IMR-90 (cell line): ENCODE measurements at regions not wholly inside any gene's neighbourhood (a gene's known extent, or its start where the extent isn't known, plus 50 kb on each side); places are given as distances from the start of the nearest gene placed in this dataset.

ENCODE experiments used
- ATAC-seq: fragments of 200-7000 bp; cut with Tn5 transposase; 2 replicates; pipeline ENCODE4 v1.9.1; 2020; ENCODE audit warnings: low read depth, mild to moderate bottlenecking, moderate library complexity
- BruUV-seq: library from RNA; stranded (reverse); fragments of 400-500 nt; replicated peaks from 2 replicates; lab custom pipeline; 2021; lab: Mats Ljungman, UMichigan
- CTCF ChIA-PET: fragments of 300-600 bp; formaldehyde crosslinking; extraction: SDS; loops from one replicate; lab custom pipeline; 2021; ENCODE audit warnings: antibody characterized with exemption; lab: Yijun Ruan, JAX
- POLR2A ChIA-PET: fragments of 300-600 bp; sonication (Branson Sonifier 250); formaldehyde crosslinking; loops from one replicate; lab custom pipeline; 2022; ENCODE audit warnings: antibody characterized with exemption; ENCODE audit not compliant: unreplicated experiment; lab: Charles Lee
- DNase-seq: peaks from one replicate; pipeline ENCODE4 v3.0.0; 2013
- H2AFZ ChIP-seq: replicated peaks from 2 replicates; pipeline ENCODE3; 2013; ENCODE audit warnings: low read length, mild to moderate bottlenecking; ENCODE audit not compliant: poor library complexity
- H2AK5ac ChIP-seq: 2 replicates; pipeline ENCODE4 v1.6.1; 2013; ENCODE audit warnings: low read depth, low read length, inconsistent platforms
- H2AK9ac ChIP-seq: replicated peaks from 2 replicates; pipeline ENCODE3; 2013; ENCODE audit warnings: mild to moderate bottlenecking, low read depth, low read length, moderate library complexity; ENCODE audit not compliant: poor library complexity
- H2BK120ac ChIP-seq: 2 replicates; pipeline ENCODE4 v1.6.1; 2013; ENCODE audit warnings: low read depth, low read length, inconsistent platforms
- H2BK15ac ChIP-seq: 3 replicates; pipeline ENCODE4 v1.6.1; 2013; ENCODE audit warnings: low read depth, low read length, inconsistent platforms
- H2BK20ac ChIP-seq: 2 replicates; pipeline ENCODE4 v1.6.1; 2013; ENCODE audit warnings: low read depth, mild to moderate bottlenecking, inconsistent platforms, low read length, moderate library complexity
- H2BK5ac ChIP-seq: 2 replicates; pipeline ENCODE4 v1.6.1; 2013; ENCODE audit warnings: mild to moderate bottlenecking, low read depth, low read length, inconsistent platforms; ENCODE audit not compliant: poor library complexity, severe bottlenecking
- H3K14ac ChIP-seq: replicated peaks from 2 replicates; pipeline ENCODE4 v1.6.1; 2013; ENCODE audit warnings: low read depth, low read length, inconsistent platforms
- H3K18ac ChIP-seq: 2 replicates; pipeline ENCODE4 v1.6.1; 2013; ENCODE audit warnings: low read depth, low read length, control low read depth
- H3K23ac ChIP-seq: 2 replicates; pipeline ENCODE4 v1.6.1; 2013; ENCODE audit warnings: low read depth, low read length, inconsistent platforms
- H3K27ac ChIP-seq: 2 replicates; pipeline ENCODE4 v1.5.1; 2013; ENCODE audit warnings: mild to moderate bottlenecking, control low read depth, low read length; ENCODE audit not compliant: insufficient read depth
- H3K27me3 ChIP-seq: 2 replicates; pipeline ENCODE4 v1.6.1; 2013; ENCODE audit warnings: low read length; ENCODE audit not compliant: control insufficient read depth, insufficient read depth
- H3K36me3 ChIP-seq: 2 replicates; pipeline ENCODE4 v1.6.1; 2013; ENCODE audit warnings: low read length, mixed read lengths; ENCODE audit not compliant: control insufficient read depth, insufficient read depth
- H3K4ac ChIP-seq: 2 replicates; pipeline ENCODE4 v1.6.1; 2013; ENCODE audit warnings: low read depth, low read length, inconsistent platforms
- H3K4me1 ChIP-seq: 2 replicates; pipeline ENCODE4 v1.6.1; 2013; ENCODE audit warnings: low read length, mixed read lengths; ENCODE audit not compliant: control insufficient read depth, insufficient read depth
- H3K4me2 ChIP-seq: 2 replicates; pipeline ENCODE4 v1.6.1; 2013; ENCODE audit warnings: low read depth, mild to moderate bottlenecking, control low read depth, low read length, moderate library complexity
- H3K4me3 ChIP-seq: 2 replicates; pipeline ENCODE4 v1.5.1; 2013; ENCODE audit warnings: low read depth, mild to moderate bottlenecking, control low read depth, low read length, moderate library complexity; ENCODE audit not compliant: insufficient read depth
- H3K56ac ChIP-seq: 2 replicates; pipeline ENCODE4 v1.6.1; 2013; ENCODE audit warnings: low read length, inconsistent platforms; ENCODE audit not compliant: insufficient read depth; ENCODE audit errors: extremely low read depth
- H3K79me1 ChIP-seq, 2 experiments: 2 replicates each; pipeline ENCODE4 v1.6.1; 2013; ENCODE audit warnings: low read length in 2 of 2, inconsistent platforms in 1 of 2, low read depth in 1 of 2
- H3K9ac ChIP-seq: 2 replicates; pipeline ENCODE4 v1.6.1; 2013; ENCODE audit warnings: low read depth, low read length, control low read depth
- H3K9me1 ChIP-seq: 2 replicates; pipeline ENCODE4 v1.6.1; 2013; ENCODE audit warnings: low read length, inconsistent platforms; ENCODE audit not compliant: insufficient read depth
- H3K9me3 ChIP-seq: 2 replicates; pipeline ENCODE4 v1.6.1; 2013; ENCODE audit warnings: low read length; ENCODE audit not compliant: control insufficient read depth, insufficient read depth
- H4K20me1 ChIP-seq: 2 replicates; pipeline ENCODE4 v1.6.1; 2013; ENCODE audit warnings: low read length, inconsistent platforms; ENCODE audit not compliant: insufficient read depth
- H4K5ac ChIP-seq: 2 replicates; pipeline ENCODE4 v1.6.1; 2013; ENCODE audit warnings: mild to moderate bottlenecking, low read depth, low read length, control low read depth
- H4K8ac ChIP-seq, 2 experiments: 2 replicates each; pipeline ENCODE4 v1.6.1; 2013; ENCODE audit warnings: low read depth in 2 of 2, low read length in 2 of 2, control low read depth in 1 of 2, inconsistent platforms in 1 of 2
- H4K91ac ChIP-seq: 2 replicates; pipeline ENCODE4 v1.6.1; 2013; ENCODE audit warnings: low read depth, low read length, inconsistent platforms; ENCODE audit not compliant: insufficient read depth
- BHLHE40 ChIP-seq: fragments of 150-350 bp; IDR thresholded peaks from 2 replicates; pipeline ENCODE4 v1.6.1; 2016; ENCODE audit warnings: mild to moderate bottlenecking, low read depth, low read length
- CHD1 ChIP-seq: IDR thresholded peaks from 2 replicates; pipeline ENCODE4 v1.6.1; 2012; ENCODE audit warnings: low read depth, low read length, improper control_type of control experiment
- ELK1 ChIP-seq: fragments of 150-350 bp; IDR thresholded peaks from 2 replicates; pipeline ENCODE4 v1.6.1; 2016; ENCODE audit warnings: low read depth, mild to moderate bottlenecking, low read length, moderate library complexity, borderline replicate concordance
- FOS ChIP-seq: fragments of 150-350 bp; IDR thresholded peaks from 2 replicates; pipeline ENCODE4 v1.6.1; 2016; ENCODE audit warnings: low read depth, low read length
- MAFK ChIP-seq: IDR thresholded peaks from 2 replicates; pipeline ENCODE4 v1.6.1; 2012; ENCODE audit warnings: low read depth, low read length, improper control_type of control experiment
- NFE2L2 ChIP-seq: fragments of 150-350 bp; IDR thresholded peaks from 2 replicates; pipeline ENCODE4 v1.6.1; 2016; ENCODE audit warnings: low read depth, mild to moderate bottlenecking, low read length
- RCOR1 ChIP-seq: IDR thresholded peaks from 2 replicates; pipeline ENCODE4 v1.6.1; 2012; ENCODE audit warnings: mild to moderate bottlenecking, low read length, improper control_type of control experiment; ENCODE audit not compliant: insufficient replicate concordance
- RFX5 ChIP-seq: IDR thresholded peaks from 2 replicates; pipeline ENCODE4 v1.8.0; 2012; ENCODE audit warnings: low read depth, mild to moderate bottlenecking, low read length, moderate library complexity
- SMC3 ChIP-seq: fragments of 150-350 bp; IDR thresholded peaks from 2 replicates; pipeline ENCODE4 v1.6.1; 2016; ENCODE audit warnings: low read depth, mild to moderate bottlenecking, antibody characterized with exemption, low read length, moderate library complexity
- WGBS, 2 experiments: methylation state at CpG; one replicate each; pipeline versions ENCODE4 v1.1.5 to v1.1.7; 2013; ENCODE audit warnings: missing lambda C conversion rate in 2 of 2; ENCODE audit not compliant: insufficient read length in 1 of 2; ENCODE audit errors: extremely low coverage in 2 of 2; 5-methylcytosine and 5-hydroxymethylcytosine counted together
- dilution Hi-C: fragments of 300-500 bp; cut with HindIII; formaldehyde crosslinking; loops from one replicate; pipeline ENCODE4 v1.14.3; 2018; ENCODE audit warnings: low sequenced_read_pairs; ENCODE audit not compliant: unreplicated experiment
- in situ Hi-C: fragments of 300-500 bp; cut with MboI; formaldehyde crosslinking; loops from 3 replicates; pipeline ENCODE4 v1.14.3; 2019; ENCODE audit warnings: low sequenced_read_pairs, inconsistent platforms, mixed read lengths
- intact Hi-C: fragments of 100-400 bp; cut with micrococcal nuclease; formaldehyde crosslinking; loops from 2 replicates; pipeline ENCODE4 v1.10.0; 2022

GRCh38 chr2:194090251-194090905, 1566.6 kb upstream of the SLC39A10 start:
- Histone ChIP-seq H2BK20ac (no peak overlapping the region), H2BK5ac (no peak overlapping the region), H3K9me1 (no peaks in the 10 kb centered on the region), H3K56ac (no peak overlapping the region), H2AFZ (no peak overlapping the region), H3K9ac (no peak overlapping the region), H3K4me1 (no peaks in the 10 kb centered on the region), H3K18ac (no peak overlapping the region), H2AK9ac (no peak overlapping the region), H4K20me1 (no peaks in the 10 kb centered on the region), H4K5ac (no peak overlapping the region), H3K23ac (no peak overlapping the region), H2AK5ac (no peak overlapping the region), H3K9me3 (peaks cover 11% of the 10 kb centered on the region), H2BK15ac (no peak overlapping the region), H3K79me1 (no peaks in the 10 kb centered on the region), H3K27me3 (no peaks in the 10 kb centered on the region), H3K4ac (no peak overlapping the region), H3K14ac (no peak overlapping the region), H4K91ac (no peak overlapping the region), H2BK120ac (no peak overlapping the region), H3K27ac (no peak overlapping the region), H3K4me3 (no peak overlapping the region), H4K8ac (no peak overlapping the region), H3K4me2 (no peak overlapping the region), H3K36me3 (no peaks in the 10 kb centered on the region)
- 73% methylated on average over 11 of the region's 32 CpGs; no CpG with 5 or more reads in 1 of the 2 experiments for WGBS, 2 experiments
- ATAC-seq: no peak
- no peak for DNase-seq
- CTCF ChIA-PET: no interaction called here
- no peak for TF ChIP-seq ELK1
- TF ChIP-seq FOS: no peak
- no peak for TF ChIP-seq NFE2L2
- TF ChIP-seq RFX5: no peak
- TF ChIP-seq MAFK: no peak
- TF ChIP-seq SMC3: no peak
- TF ChIP-seq BHLHE40: no peak
- no peak for TF ChIP-seq CHD1
- TF ChIP-seq RCOR1: no peak
- intact Hi-C loops: no loop called here
- dilution Hi-C loops: no loop called here
- in situ Hi-C loops: no loop called here
- no TSS peak for BruUV-seq
- POLR2A ChIA-PET: no interaction called here
